D721Med (cell line): ENCODE measurements at regions not wholly inside any gene's neighbourhood (a gene's known extent, or its start where the extent isn't known, plus 50 kb on each side); places are given as distances from the start of the nearest gene placed in this dataset.

Experiments
- DNase-seq: peaks from one replicate; pipeline ENCODE4 v3.0.0; 2011; ENCODE audit warnings: low spot score; ENCODE audit not compliant: insufficient read length
- FAIRE-seq: peaks from 2 replicates; lab custom pipeline; 2011; peaks lifted over from hg19 to GRCh38; lab: Jason Lieb, UNC
- TF ChIP-seq, protein P1 (sequence below): IDR thresholded peaks from 2 replicates; pipeline ENCODE4 v1.5.1; 2012; ENCODE audit warnings: mild to moderate bottlenecking, control low read depth; ENCODE audit not compliant: insufficient read depth; ENCODE audit errors: missing control alignments

- TF ChIP-seq, protein P1, sequence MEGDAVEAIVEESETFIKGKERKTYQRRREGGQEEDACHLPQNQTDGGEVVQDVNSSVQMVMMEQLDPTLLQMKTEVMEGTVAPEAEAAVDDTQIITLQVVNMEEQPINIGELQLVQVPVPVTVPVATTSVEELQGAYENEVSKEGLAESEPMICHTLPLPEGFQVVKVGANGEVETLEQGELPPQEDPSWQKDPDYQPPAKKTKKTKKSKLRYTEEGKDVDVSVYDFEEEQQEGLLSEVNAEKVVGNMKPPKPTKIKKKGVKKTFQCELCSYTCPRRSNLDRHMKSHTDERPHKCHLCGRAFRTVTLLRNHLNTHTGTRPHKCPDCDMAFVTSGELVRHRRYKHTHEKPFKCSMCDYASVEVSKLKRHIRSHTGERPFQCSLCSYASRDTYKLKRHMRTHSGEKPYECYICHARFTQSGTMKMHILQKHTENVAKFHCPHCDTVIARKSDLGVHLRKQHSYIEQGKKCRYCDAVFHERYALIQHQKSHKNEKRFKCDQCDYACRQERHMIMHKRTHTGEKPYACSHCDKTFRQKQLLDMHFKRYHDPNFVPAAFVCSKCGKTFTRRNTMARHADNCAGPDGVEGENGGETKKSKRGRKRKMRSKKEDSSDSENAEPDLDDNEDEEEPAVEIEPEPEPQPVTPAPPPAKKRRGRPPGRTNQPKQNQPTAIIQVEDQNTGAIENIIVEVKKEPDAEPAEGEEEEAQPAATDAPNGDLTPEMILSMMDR = no peak
- DNase-seq = no peak
- FAIRE-seq = no peak
These were observed 189.9 kb upstream of the FOXN2 start for GRCh38 chr2:48124592-48124991.

- FAIRE-seq (no peak), DNase-seq (no peak)
These were observed 188.3 kb upstream of the FOXN2 start for GRCh38 chr2:48126162-48126561.

GRCh38 chr2:48127612-48128191 lies 186.8 kb upstream of the FOXN2 start:
- no peak for FAIRE-seq
- no peak for DNase-seq
- TF ChIP-seq, protein P1 = no peak

More at GRCh38 chr2:48126162-48126561, 188.3 kb upstream of the FOXN2 start:
- TF ChIP-seq, protein P1 = no peak

- no peak for DNase-seq
- TF ChIP-seq, protein P1 = no peak
- FAIRE-seq = no peak
These were observed 185.1 kb upstream of the FOXN2 start for GRCh38 chr2:48129293-48129950.

DNA sequence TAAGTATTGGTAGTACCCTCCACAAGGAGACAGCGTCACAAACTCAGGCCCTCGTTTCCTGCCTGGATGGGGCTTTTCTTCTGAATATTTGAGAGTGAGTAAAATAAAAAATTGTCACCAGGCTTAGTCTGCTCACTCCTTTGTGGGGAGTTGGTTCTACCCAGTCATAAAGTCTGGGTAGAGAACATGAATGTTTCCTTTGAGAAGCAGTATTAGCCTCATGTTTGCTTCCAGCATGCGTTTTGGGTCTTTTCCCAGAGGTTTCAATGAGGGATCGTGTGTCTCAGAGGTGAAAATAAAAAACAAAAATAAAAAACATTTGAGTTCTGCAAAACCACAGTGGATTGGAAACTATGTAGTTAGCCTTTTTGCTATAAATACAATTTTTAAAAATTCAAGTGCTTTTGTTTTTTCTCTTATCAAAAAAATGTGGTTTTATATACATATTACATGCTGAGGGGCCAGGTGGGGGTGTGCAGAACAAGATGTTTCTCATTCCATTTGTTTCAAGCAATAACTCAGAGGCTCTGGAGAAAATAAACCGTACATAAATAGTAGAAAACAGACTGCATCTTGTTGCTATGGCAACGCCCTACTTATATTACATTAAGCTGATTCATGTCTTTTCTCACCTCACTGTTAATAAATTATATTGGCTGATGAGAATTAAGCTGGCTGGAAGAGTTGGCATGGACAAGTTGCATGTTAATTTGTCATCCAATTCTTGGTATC lies 182.8 kb upstream of the FOXN2 start:
- TF ChIP-seq, protein P1 = no peak
- no peak for DNase-seq
- FAIRE-seq = peak; percentile 74

GRCh38 chr2:48132271-48132625 lies 182.2 kb upstream of the FOXN2 start:
- TF ChIP-seq, protein P1 = no peak
- FAIRE-seq = no peak
- DNase-seq = no peak
